Upper lobe of right lung (tissue), 1 donor: ENCODE measurements at regions not wholly inside any gene's neighbourhood (a gene's known extent, or its start where the extent isn't known, plus 50 kb on each side); places are given as distances from the start of the nearest gene placed in this dataset.

Source experiments
- ATAC-seq: fragments of 200-7000 bp; cut with Tn5 transposase; one replicate; pipeline ENCODE4 v1.9.1; 2020; ENCODE audit warnings: mild to moderate bottlenecking, moderate library complexity
- DNase-seq: peaks from one replicate; pipeline ENCODE4 v3.0.0-alpha.2; 2020
- H3K27ac ChIP-seq: fragments of 200-600 bp; one replicate; pipeline ENCODE4 v1.8.0; 2022
- H3K27me3 ChIP-seq: fragments of 200-600 bp; one replicate; pipeline ENCODE4 v1.8.0; 2022; ENCODE audit warnings: mild to moderate bottlenecking
- H3K36me3 ChIP-seq: fragments of 200-600 bp; one replicate; pipeline ENCODE4 v1.8.0; 2022
- H3K4me1 ChIP-seq: fragments of 200-600 bp; one replicate; pipeline ENCODE4 v1.8.0; 2022
- H3K4me3 ChIP-seq: fragments of 200-600 bp; one replicate; pipeline ENCODE4 v1.8.0; 2022; ENCODE audit warnings: mild to moderate bottlenecking
- H3K9me3 ChIP-seq: fragments of 200-600 bp; one replicate; pipeline ENCODE4 v1.8.0; 2022
- intact Hi-C: fragments of 100-400 bp; cut with DNase I; formaldehyde crosslinking; loops from one replicate; pipeline ENCODE4 v1.11.0; 2022
- TF ChIP-seq, protein P1 (sequence below): fragments of 200-600 bp; IDR thresholded peaks from one replicate; pipeline ENCODE4 v1.8.0; 2022; ENCODE audit warnings: antibody characterized with exemption
- donor health status: DM: no; HTN: yes; CAD: no; lungs with severe emphysema.

DNA sequence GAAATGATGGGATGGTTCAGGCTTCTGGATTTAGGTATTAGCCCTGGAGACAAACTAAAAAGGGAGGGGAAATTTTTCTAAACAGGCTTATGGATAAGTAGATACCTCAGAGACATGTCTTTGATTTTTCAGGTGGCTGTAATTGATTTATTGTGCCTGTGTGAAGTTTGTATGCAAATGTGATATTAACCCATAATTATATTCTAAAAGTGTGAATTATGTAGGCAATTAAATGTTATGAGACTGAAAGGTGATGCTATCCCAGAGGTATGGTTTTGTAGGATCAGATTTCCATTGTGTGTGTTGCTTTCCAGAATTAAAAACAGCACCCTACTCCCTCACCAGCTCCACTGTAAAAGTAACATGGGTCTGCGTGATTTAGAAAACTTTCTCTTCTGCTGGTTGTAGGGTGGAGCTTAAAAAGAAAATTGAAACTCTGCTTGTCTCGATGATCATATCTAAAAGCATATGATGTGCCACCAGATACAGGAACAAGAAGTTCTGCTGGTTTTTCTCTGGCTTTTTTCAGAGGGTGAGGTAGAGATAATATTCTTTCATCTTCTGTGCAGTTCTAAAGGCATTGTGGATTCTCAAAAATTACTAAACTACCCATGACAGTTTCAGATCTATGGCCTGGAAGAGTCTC lies 71.8 kb upstream of the TAF11L2 start:
- H3K27ac ChIP-seq: no peak overlapping the region
- H3K36me3 ChIP-seq: no peaks in the 10 kb centered on the region
- H3K4me1 ChIP-seq: no peaks in the 10 kb centered on the region
- H3K9me3 ChIP-seq: no peaks in the 10 kb centered on the region
- H3K27me3 ChIP-seq: no peaks in the 10 kb centered on the region
- H3K4me3 ChIP-seq: no peak overlapping the region
- ATAC-seq (no peak), DNase-seq (no peak)
- TF ChIP-seq, protein P1, sequence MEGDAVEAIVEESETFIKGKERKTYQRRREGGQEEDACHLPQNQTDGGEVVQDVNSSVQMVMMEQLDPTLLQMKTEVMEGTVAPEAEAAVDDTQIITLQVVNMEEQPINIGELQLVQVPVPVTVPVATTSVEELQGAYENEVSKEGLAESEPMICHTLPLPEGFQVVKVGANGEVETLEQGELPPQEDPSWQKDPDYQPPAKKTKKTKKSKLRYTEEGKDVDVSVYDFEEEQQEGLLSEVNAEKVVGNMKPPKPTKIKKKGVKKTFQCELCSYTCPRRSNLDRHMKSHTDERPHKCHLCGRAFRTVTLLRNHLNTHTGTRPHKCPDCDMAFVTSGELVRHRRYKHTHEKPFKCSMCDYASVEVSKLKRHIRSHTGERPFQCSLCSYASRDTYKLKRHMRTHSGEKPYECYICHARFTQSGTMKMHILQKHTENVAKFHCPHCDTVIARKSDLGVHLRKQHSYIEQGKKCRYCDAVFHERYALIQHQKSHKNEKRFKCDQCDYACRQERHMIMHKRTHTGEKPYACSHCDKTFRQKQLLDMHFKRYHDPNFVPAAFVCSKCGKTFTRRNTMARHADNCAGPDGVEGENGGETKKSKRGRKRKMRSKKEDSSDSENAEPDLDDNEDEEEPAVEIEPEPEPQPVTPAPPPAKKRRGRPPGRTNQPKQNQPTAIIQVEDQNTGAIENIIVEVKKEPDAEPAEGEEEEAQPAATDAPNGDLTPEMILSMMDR: no peak
- intact Hi-C loops: no loop called here

DNA sequence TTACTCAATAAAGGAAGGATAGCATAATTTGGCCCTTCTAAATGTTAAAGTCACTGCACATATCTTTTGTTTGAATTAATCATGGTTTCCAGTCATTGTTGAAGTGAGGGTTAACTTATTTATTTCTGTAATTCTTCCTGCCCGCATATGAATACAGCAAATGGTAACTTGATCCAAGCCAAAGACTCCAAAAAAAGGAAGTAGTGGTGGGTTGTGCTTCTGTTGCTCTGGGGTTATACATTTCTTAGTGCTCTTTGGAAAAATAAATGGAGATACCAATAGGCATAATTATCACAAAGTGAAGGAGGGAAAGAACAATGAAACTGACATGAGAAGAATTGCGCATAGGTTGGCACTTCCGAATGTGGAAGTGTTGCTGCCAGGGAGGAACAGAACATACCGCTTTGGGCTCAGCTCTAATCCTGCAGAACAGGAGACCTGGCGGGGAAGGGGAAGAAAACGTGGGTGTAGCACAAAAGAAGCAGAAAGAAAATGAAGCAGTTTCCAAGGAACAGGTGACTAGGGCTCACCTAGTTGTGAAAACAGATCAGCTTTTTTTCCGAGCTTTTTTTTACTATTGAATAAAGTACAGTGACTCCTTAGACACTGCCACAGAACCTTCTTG lies 69.7 kb upstream of the TAF11L2 start:
- Histone ChIP-seq H3K4me1 (no peaks in the 10 kb centered on the region), H3K27me3 (no peaks in the 10 kb centered on the region), H3K36me3 (no peaks in the 10 kb centered on the region), H3K9me3 (no peaks in the 10 kb centered on the region), H3K27ac (no peak overlapping the region), H3K4me3 (no peak overlapping the region)
- intact Hi-C loops: no loop called here
- no peak for ATAC-seq
- no peak for DNase-seq
- TF ChIP-seq, protein P1: no peak

DNA sequence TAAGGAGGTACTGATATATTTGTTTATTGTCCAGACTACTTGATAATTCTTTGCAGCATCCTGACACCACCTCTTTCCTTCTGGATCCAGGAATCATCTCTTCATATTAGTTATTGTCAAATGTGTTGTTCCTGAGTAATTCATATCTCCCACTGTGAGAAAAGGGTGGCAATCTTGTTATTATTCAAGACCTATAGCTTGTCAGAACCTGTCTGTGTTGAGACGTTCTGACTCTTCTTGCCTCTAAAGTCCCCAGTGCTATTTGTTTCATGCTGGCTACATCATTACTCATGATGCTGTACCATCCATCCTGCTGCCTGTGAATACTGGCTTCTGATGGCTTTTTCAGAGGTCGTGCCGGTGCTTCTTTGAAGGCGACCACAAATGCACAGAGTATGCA lies 68.7 kb upstream of the TAF11L2 start:
- H3K9me3 ChIP-seq: no peaks in the 10 kb centered on the region
- no peak overlapping the region for H3K27ac ChIP-seq
- intact Hi-C loops: no loop called here
- no peak overlapping the region for H3K4me3 ChIP-seq
- H3K4me1 ChIP-seq: no peaks in the 10 kb centered on the region
- H3K36me3 ChIP-seq: no peaks in the 10 kb centered on the region
- no peaks in the 10 kb centered on the region for H3K27me3 ChIP-seq
- TF ChIP-seq, protein P1: no peak
- ATAC-seq (no peak), DNase-seq (no peak)

DNA sequence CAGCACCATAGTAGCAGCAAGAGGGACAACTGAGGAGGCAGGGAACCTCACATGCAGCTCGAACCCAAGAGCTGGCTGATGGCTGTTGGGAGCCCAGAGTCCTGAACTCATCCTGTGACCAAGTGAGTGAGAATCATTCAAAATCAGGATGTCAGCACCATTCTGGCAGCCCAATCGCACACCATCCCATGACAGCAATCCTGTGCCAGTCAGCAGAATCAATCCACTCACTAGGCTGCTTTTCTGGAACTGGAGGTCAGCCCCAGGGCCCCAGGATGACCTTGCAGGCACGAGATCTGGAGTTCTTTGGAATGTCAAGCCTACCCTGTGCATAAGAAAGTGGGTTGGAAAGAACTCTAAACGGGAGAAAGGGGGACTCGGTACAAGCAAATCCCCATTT lies 67.8 kb upstream of the TAF11L2 start:
- DNase-seq (no peak), ATAC-seq (no peak)
- Histone ChIP-seq H3K27me3 (no peaks in the 10 kb centered on the region), H3K9me3 (no peaks in the 10 kb centered on the region), H3K4me1 (no peaks in the 10 kb centered on the region), H3K36me3 (no peaks in the 10 kb centered on the region), H3K27ac (no peak overlapping the region), H3K4me3 (no peak overlapping the region)
- TF ChIP-seq, protein P1: no peak
- intact Hi-C loops: no loop called here

DNA sequence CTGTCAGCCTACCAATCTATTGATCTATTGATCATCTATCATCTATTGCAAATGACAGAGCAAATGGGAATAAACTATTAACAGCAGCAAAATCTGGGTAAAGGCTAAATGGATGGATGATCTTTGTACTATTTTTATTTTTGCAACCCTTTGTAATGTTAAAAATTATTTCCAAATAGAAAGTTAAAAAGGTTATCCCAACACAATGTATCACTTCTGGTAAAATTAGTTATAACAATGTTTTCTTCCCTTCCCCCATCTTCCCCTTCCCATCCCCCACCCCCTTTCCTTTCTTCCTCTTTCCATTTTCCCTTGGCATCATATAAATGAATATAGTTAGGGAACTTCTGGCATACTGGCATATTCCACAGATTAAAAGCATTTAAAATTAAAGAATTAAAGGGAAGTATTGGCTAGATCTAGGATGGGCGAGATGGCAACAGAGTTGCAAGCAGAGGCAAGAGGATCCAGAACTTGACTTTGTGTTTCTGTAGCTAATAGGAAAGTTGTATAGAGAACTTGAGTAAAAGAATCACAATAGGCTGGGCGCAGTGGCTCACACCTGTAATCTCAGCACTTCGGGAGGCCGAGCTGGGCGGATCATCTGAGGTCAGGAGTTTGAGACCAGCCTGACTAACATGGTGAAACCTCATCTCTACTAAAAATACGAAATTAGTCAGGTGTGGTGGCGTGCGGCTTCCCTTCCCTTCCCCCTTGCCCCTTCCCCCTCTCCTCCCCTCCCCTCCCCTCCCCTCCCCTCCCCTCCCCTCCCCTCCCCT lies 66.6 kb upstream of the TAF11L2 start:
- DNase-seq: no peak
- ATAC-seq: no peak
- H3K4me3 ChIP-seq: no peak overlapping the region
- TF ChIP-seq, protein P1: no peak
- no peak overlapping the region for H3K27ac ChIP-seq
- H3K4me1 ChIP-seq: no peaks in the 10 kb centered on the region
- H3K9me3 ChIP-seq: no peaks in the 10 kb centered on the region
- H3K27me3 ChIP-seq: no peaks in the 10 kb centered on the region
- no peaks in the 10 kb centered on the region for H3K36me3 ChIP-seq
- intact Hi-C loops: no loop called here
